Hepatic stellate cell (primary cell): ENCODE measurements at regions not wholly inside any gene's neighbourhood (a gene's known extent, or its start where the extent isn't known, plus 50 kb on each side); places are given as distances from the start of the nearest gene placed in this dataset.
A peak's percentile ranks its signal among the peaks of the same experiment; 100 is the strongest.
"Not testable (repeated sequence)": the region's sequence is repeated elsewhere in the genome, so short reads cannot be mapped to it uniquely, and the experiment has no call there.

ENCODE experiments used
- DNase-seq: peaks from one replicate; pipeline ENCODE4 v3.0.0; 2011; ENCODE audit warnings: low spot score

DNA sequence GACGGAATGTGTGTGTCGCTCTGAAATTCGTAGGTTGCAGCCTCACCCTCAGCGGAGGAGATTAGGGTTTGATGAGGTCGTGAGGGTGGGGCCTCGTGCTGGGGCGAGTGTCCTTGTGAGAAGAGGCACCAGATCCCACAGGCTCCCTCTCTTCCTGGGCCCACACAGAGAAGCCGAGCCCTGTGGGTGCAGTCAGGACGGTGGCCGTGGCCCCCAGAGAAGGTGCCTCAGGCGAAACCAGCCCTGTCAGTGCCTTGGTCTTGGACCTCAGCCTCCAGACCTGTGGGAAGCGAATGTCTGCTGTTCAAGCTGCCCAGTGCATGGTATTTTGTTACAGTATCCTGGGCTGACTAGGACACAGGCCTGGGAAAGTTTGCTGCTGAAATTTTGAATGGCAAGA is 108.0 kb upstream of the ALKAL2 start:
- no peak for DNase-seq

DNA sequence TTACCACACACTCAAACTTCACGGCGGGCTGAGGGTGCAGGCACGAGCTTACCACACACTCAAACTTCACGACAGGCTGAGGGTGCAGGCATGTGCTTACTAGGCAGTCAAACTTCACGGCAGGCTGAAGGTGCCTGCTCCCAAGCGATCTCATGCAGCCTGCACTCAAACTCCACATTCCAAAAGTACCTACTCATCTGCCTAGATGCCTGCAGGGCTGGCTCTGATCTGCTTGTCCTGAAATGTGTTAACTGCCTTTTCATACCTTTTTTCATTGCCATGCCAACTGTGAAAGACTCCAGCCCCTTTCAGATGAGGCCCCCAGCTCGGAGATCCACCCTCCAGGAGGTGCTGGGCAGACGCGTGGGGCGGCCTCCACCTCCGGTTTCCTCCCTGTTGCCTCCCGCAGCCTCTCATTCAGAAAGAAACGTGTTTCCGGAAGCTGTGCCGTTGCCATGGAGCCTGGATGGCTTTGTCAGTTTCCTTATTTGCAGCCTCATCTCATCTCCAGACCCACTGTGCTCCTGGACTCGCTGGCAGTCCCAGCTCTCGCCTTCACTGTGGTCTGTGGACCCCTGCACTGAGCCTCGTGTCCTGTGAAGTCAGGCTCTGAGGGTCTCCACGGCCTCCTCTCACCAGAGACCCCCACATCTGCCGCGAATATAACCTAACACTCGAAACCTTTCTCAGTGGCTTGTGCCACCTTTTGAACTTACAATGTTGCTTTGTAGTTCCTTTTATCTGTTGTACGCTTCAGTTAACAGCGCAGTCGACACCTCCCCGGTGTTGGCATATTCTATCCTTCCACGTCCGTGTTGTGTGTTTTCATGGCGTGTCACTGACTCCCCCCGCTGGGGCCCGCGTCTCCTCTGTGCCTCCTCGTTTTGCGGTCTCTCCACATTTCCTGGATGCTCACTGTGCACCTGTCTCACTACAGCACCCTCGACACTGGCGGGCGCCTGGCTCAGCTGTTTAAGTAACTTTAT is 106.1 kb upstream of the ALKAL2 start:
- peak; percentile 8 for DNase-seq

DNA sequence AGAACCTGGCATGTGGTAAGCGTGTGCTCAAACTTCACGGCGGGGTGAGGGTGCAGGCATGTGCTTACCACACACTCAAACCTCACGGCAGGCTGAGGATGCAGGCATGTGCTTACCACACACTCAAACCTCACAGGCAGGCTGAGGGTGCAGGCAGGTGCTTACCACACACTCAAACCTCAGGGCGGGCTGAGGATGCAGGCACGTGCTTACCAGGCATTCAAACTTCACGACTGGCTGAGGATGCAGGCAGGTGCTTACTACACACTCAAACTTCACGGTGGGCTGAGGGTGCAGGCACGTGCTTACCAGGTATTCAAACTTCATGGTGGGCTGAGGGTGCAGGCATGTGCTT is 105.0 kb upstream of the ALKAL2 start:
- no peak for DNase-seq

DNA sequence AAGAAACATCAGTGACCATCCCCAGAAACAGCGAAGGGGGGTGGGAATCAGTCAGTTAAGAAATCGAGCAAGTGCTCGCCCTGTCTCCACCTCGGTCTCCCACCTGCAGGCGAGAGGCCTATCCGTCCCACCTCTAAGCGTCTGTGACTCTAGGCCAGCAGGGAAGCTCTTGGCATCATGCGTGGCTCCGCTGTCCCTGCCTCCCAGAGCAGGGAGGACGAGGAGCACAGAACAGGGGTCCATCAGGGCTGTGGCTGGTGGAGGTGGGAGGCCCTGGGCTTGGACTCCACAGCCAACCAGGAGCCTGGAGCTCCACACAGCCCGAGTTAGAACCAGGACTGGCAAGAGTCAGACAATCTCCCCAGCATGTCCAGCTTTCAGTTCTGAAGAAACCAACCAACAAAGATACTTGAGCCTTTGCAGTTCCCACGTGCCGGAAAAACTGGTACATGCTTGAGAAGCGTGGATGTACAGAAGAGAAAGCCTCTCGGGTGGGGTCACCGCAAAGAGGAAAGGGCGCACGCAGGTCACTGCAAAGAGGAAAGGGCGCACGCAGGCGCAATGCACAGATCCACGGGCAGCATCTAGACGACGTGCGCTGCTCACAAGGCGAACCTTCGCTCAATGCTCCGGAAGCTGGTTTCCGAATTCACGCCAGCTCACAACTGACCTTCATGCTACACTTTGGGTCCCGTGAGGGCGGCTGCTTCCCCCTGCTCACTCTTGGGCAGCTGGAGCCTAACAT is 104.5 kb upstream of the ALKAL2 start:
- DNase-seq = no peak

DNA sequence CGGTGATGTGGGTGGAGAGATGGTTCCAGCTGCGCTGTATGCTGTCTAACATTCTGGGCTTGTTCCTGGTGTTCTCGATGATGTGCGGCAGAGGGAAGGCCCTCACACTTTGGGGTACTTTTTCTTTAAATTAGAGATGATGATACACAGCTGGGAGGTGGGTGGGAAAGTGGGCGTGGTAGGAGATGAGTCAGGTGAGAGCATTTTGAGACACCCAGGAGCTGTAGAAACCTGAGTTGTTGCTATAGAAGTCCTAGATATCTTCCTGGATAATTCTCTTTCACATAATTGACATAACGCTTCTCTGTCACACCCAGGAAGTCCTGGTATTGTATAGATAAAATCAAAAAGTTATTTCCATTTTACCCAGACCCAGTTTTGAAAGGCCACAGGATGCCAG is 103.8 kb upstream of the ALKAL2 start:
- DNase-seq = no peak

DNA sequence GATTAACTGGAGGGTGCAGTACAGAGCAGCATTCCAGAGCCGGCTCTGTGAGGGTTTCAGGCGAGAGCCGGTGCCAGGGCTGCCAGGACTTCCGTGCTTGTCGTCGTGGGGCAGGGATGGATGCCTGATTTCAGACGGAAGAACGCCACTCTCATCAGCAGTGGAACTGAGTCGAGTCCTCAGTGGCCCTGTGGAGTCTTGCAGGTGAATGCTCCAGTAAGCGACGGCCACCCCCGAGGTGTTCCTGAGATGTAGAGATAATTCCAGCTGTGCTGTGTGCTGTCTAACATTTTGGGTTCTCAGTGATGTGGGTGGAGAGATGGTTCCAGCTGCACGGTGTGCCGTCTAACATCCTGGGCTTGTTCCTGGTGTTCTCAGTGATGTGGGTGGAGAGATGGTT is 103.1 kb upstream of the ALKAL2 start:
- no peak for DNase-seq

DNA sequence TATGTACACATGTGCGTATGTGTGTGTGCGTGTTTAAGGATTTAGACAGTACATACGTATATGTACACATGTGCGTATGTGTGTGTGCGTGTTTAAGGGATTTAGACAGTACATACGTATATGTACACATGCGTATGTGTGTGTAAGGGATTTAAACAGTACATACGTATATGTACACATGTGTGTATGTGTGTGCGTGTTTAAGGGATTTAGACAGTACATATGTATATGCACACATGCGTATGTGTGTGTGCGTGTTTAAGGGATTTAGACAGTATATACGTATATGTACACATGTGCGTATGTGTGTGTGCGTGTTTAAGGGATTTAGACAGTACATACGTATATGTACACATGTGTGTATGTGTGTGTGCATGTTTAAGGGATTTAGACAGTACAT is 102.1 kb upstream of the ALKAL2 start:
- not testable (repeated sequence) for DNase-seq

DNA sequence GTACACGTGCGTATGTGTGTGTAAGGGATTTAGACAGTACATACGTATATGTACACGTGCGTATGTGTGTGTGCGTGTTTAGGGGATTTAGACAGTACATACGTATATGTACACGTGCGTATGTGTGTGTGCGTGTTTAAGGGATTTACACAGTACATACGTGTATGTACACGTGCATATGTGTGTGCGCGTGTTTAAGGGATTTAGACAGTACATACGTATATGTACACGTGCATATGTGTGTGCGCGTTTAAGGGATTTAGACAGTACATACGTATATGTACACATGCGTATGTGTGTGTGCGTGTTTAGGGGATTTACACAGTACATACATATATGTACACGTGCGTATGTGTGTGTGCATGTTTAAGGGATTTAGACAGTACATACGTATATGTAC is 100.9 kb upstream of the ALKAL2 start:
- DNase-seq = not testable (repeated sequence)

DNA sequence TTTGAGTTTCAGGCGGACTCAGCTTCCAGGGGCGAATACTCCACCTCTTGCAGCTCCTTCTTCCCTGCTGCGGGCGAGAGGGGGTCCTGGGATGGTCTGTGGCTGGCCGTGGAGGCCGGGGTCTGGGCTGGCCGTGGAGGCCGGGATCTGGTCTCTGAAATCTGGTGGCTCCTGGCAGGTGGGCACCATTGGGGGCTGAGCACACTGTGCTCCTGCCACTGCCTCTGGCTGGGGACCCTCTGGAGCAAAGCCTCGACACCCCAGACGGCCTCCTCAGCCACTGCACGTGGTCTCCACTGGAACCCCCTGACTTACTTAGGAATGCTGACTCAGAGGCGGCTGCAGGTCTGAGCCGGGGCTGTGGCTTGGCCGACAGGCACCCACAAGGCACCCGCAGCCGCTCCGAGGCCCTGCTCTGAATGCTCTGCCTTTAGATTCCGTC is 100.1 kb upstream of the ALKAL2 start:
- no peak for DNase-seq

DNA sequence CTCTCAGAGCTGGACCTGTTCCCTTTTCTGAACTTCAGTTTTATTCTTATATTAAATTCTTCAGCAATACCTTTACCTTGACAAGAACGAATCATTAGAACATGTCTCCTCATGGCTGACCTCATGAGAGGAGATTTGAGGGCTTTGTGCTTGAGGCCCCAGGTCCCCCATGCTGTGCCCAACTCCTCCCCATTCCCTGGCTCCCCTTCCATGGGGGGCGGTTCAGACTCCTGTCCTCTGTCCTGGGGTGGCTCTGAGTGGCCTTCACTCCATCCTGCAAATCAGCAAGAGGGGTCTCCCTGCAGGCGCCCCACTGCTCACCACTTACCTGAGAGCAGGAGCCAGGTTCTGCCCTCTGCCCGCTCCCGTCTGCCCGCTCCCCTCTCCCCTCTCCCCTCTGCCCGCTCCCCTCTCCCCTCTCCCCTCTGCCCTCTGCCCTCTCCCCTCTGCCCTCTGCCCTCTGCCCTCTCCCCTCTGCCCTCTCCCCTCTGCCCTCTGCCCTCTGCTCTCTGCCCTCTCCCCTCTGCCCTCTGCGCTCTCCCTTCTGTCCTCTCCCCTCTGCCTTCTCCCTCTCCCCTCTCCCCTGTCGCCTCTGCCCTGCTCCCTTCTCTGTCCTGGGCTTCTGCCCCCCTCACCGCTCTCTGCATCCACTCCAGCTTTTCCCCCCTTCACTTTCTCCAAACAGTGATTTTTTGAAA is 98.7 kb upstream of the ALKAL2 start:
- DNase-seq = no peak

DNA sequence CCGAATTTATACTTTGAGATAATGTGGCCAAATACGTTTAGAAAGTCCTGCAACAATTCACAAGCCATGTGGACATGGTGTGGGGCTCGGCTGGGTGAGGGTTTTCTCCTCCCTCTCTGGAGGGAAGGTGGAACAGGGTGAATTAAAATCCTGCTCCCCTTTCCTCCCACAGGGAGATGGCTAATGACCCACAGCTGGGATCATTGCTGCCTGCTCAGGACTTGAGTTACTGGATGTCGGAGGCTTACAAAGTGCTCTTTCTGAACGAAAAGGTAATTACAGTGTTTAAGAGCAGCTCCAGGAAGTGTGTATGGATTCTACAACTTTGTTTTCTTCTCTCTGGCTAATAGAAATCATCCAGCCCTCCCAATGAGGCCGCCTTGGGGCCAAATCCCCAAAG is 97.9 kb upstream of the ALKAL2 start:
- DNase-seq = no peak

DNA sequence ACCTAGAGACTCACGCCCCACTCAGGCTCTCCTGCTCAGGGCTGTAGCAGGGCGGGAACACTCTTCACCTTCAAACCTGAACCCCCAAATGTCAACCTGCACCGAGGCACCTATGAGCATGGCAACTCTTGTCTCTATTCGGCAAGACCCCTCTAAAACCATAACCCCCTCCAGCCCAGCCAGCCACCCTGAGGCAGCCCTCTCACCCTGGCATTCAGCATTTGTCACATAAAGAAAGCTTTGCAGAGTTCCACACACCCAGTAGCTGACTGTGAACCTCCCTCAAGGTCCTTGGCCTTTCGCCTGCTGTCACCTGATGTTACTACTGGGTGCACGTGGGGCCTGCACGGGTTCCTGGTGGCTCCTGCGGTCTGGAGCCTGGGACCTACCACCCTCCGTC is 97.2 kb upstream of the ALKAL2 start:
- no peak for DNase-seq

DNA sequence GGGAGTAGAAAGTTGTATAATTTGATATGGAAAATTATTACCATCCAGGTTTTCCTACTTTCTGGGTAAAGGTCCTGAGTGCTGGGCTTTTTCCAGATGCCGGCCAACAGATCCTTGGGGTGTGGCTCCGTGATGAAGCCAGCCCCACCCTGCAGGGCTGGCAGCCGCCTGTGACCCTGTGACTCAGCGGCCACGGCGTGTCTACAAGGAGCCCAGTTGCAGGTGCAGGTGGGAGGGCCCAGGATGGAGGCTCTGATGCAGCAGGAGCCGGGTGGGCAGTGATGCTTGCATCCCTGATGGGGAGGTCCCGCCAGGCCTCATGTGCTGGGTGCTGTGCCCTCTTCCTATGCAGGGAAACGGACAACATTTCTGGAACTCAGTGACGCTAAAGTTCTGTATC is 96.0 kb upstream of the ALKAL2 start:
- DNase-seq = no peak

DNA sequence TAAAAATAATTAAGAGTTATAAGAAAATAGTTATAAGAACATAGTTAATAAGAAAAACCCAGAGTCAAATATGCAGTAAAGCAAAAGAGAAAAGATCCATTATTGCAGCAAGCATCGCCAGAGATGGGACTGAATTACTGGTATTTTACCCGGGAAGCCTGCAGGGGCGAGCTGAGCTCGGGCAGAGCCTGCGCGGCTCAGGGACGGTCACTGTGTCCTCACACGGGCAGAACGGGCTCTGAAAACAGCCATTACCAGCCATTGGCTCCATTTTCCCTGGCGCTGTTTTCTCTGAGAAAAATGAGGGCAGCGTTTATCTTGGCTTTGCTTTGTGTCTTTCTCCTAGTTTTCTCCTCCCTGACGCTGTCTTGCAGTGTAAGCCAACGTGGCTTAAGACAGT is 95.3 kb upstream of the ALKAL2 start:
- no peak for DNase-seq

DNA sequence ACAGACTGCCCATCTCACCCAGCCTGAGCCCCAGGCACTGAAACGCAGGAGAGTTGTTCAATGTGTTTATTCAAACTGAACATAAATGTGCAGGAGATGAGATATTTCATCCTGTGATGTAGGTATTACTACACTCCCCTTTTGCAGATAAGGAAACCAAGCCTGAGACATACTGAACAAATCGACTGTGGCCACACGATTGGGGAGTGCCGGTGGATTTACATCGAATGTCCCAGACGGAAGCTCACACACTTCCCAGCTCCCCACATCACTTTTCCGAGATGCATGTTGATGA is 94.8 kb upstream of the ALKAL2 start:
- no peak for DNase-seq

DNA sequence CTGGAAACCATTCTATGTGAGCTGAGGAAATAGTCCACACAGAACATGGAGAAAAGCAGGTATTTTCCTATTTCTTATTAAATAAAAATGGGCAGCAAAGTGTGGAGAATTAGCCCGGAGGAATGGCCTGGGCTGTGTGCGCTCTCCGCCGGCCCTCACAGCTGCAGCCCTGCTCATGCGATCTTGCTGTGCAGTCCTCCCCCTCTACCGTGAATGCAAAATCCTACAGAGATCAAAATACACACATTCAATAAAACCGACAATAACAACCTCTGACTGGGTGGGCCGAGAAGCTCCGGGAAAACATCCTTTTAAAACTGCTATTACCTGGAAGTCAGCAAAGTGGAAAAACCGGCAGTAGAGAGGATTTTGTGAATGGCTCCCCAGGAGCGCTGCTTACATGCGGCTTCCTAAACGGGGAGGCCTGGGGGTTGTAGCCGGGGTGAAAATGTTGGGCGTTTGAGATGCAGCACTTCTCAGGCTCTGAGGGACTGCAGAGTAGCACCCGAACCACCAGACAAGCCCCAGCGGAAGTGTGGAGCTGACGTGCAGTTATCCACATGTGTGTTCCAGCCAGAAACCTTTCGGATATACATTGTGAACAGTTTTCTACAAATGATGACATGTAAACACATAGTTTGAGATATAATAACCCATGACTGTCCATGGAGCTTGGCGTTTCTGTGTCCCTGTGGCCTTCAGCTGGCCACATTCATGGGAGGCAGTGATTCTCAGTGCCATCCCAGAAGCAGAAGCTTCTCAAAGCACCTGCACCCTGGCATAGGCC is 94.2 kb upstream of the ALKAL2 start:
- no peak for DNase-seq

DNA sequence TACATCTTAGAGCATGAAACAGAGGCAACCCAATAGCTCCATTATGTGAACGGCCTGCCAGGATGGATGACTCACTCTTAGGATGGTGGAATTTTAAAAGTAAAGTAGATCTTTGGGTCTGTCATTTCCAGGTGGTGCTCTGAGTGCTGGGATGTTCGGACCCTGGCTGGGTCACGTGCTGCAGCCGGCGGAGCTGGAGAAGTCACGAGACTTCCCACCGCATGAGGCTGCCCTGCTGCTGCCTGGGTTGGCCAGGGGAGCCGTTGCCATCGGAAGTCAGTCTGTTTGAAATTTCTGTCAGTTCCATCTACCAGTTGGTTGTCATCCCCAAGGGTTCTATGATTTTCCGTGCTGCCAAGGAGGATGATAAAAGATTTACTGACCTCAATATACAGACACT is 93.3 kb upstream of the ALKAL2 start:
- no peak for DNase-seq

DNA sequence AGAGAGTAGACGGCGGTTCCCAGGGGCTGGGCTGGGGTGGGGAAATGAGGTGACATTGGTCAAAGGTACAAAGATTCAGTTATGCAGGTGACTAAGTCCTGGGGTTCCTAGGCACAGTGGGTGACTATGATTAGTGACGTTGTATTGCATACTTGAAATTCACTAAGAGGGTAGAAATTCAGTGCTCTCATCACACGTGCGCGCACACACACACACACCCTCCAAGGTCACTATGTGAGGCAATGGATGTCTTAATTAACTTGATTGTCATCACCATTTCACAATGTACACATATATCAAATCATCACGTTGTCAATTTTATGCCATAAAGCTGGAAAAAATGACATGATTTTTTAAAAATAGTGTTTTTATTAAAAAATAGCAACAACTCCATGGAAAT is 92.9 kb upstream of the ALKAL2 start:
- no peak for DNase-seq

DNA sequence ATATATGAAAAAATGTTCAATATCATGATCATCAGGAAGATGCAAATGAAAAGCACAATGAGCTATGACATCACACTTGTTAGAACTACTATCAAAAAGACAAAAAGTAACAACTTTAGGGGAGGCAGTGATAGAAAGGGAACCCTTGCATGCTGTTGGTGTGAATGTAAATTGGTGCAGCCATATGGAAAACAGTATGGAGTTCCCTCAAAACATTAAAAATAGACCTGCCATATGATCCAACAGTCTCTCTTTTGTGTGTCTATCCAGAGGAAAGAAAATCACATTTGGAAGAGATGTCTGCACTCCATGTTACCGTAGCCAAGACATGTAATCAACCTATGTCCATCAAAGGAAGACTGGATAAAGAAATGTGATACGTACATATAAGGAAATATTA is 92.3 kb upstream of the ALKAL2 start:
- no peak for DNase-seq

DNA sequence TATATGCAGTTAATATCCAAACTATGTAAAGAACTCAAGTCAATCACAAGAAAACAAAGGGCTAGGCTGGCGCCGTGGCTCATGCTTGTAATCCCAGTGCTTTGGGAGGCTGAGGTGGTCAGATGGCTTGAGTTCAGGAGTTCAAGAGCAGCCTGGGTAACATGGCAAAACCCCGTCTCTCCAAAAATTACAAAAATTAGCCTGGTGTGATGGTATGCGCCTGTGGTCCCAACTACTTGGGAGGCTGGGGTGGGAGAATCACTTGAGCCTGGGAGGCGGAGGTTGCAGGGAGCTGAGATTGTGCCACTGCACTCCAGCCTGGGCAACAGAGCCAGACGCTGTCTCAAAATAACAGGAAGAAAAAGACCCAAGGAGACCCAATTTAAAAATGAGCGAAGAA is 91.9 kb upstream of the ALKAL2 start:
- DNase-seq = no peak

DNA sequence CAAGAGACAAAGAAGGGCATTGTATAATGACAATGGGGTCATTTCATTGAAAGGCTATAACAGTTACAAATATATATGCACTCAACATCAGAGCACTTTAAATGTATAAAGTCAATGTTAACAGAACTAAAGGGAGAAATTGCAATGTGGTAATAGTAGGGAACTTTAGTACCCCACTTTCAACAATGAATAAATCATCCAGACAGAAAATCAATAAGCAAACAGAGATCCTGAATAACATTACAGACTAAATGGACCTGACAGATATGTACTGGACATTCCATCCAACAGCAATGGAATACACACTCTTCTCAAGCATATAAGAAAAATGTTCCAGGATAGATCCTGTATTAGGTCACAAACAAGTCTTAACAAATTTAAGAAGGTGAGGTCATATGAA is 90.5 kb upstream of the ALKAL2 start:
- no peak for DNase-seq

DNA sequence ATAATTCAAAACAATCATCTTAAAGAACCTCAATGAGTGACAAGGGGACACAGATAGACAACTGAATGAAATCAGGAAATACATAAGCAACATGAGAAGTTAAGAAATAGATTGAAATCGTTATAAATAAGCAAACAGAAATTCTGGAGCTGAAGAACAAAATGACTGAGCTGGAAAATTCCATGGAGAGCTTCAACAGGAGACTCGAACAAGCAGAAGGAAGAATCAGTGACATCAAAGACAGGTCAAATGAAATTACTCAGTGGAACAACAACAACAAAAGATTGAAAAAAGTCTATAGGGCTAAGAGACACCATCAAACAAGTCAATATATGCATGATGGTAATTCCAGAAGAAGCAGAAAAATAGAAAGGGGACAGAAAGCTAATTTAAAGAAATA is 89.5 kb upstream of the ALKAL2 start:
- no peak for DNase-seq
